PFSK-1 (cell line): ENCODE measurements at regions not wholly inside any gene's neighbourhood (a gene's known extent, or its start where the extent isn't known, plus 50 kb on each side); places are given as distances from the start of the nearest gene placed in this dataset.

Experiments used
- FOXP2 ChIP-seq: optimal IDR thresholded peaks from 2 replicates; pipeline ENCODE3; 2011; ENCODE audit warnings: borderline replicate concordance, control low read depth, inconsistent platforms; ENCODE audit not compliant: insufficient read depth; ENCODE audit errors: extremely low read length, extremely low read depth
- POLR2AphosphoS5 ChIP-seq: IDR thresholded peaks from 2 replicates; pipeline ENCODE4 v1.6.1; 2012; ENCODE audit warnings: low read depth, mild to moderate bottlenecking, control low read depth, low read length, moderate library complexity
- SIN3A ChIP-seq: IDR thresholded peaks from 2 replicates; pipeline ENCODE4 v1.6.1; 2012; ENCODE audit warnings: mild to moderate bottlenecking, low read length, moderate library complexity, borderline replicate concordance; ENCODE audit not compliant: insufficient read depth
- TAF1 ChIP-seq: IDR thresholded peaks from 2 replicates; pipeline ENCODE4 v1.6.1; 2012; ENCODE audit warnings: low read length, control low read depth, borderline replicate concordance; ENCODE audit not compliant: insufficient read depth
- TF ChIP-seq, protein P1 (sequence below), 2 experiments: IDR thresholded peaks; 2 replicates each; pipeline versions ENCODE4 v1.6.1 to v1.8.0; 2011 to 2012; ENCODE audit warnings: low read depth in 2 of 2, low read length in 2 of 2, control low read depth in 1 of 2, inconsistent platforms in 1 of 2, mild to moderate bottlenecking in 1 of 2, moderate library complexity in 1 of 2; ENCODE audit not compliant: insufficient read depth in 1 of 2

DNA sequence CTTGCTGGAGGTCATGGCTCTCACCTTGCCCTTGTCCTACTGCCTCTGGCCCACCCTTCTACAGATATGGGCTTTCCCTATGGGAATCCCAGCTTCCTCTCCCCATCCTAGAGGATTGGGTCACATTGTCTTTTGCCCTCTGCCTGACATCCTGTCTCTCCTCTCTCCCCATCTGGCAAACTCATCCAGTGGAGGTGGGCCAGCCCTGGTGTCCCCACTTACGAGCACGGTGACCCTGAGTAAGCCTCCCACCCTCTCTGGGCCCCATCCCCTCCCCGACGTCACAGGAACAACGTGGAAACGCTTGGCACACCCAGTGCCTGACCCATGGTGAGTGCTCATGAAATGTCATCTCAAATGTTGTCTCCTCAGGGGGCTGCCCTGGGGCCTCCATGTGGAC is 56.1 kb upstream of the ID3 start:
- TF ChIP-seq FOXP2 (no peak), POLR2AphosphoS5 (no peak), SIN3A (no peak), TAF1 (no peak)
- TF ChIP-seq, protein P1, sequence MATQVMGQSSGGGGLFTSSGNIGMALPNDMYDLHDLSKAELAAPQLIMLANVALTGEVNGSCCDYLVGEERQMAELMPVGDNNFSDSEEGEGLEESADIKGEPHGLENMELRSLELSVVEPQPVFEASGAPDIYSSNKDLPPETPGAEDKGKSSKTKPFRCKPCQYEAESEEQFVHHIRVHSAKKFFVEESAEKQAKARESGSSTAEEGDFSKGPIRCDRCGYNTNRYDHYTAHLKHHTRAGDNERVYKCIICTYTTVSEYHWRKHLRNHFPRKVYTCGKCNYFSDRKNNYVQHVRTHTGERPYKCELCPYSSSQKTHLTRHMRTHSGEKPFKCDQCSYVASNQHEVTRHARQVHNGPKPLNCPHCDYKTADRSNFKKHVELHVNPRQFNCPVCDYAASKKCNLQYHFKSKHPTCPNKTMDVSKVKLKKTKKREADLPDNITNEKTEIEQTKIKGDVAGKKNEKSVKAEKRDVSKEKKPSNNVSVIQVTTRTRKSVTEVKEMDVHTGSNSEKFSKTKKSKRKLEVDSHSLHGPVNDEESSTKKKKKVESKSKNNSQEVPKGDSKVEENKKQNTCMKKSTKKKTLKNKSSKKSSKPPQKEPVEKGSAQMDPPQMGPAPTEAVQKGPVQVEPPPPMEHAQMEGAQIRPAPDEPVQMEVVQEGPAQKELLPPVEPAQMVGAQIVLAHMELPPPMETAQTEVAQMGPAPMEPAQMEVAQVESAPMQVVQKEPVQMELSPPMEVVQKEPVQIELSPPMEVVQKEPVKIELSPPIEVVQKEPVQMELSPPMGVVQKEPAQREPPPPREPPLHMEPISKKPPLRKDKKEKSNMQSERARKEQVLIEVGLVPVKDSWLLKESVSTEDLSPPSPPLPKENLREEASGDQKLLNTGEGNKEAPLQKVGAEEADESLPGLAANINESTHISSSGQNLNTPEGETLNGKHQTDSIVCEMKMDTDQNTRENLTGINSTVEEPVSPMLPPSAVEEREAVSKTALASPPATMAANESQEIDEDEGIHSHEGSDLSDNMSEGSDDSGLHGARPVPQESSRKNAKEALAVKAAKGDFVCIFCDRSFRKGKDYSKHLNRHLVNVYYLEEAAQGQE (IDR thresholded peaks at IDR 0.05; ENCODE audit: insufficient read depth in 1 of 2, low read depth in 2 of 2, low read length in 2 of 2) = no peak

DNA sequence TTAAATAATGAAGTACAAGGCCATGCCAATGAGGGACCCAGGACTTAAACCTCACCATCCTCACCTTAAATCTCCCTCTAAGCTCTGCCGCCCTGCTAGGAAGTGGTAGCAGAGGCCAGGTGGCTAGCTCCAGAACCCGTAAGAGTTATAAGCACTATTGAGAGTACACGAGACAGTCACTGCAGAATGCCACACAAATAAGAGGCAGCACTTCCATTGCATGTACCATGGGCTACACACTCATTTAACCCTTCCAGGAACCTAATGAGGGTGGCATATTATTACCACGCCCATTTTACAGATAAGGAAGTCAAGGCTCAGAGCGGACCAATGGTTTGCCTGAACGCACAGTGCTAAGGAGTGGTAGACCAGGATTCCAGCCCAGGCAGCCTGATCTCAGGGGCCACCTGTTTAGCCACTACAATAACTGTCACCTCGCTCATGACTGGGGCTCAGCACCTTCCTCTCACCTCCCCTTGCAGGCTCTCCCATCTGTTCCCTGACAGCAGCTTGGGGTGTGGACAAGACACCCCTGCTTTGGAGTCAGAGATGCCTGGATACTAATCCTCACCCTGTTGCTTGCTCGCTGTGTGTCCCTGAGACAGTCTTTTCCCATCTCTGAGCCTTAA is 54.8 kb upstream of the ID3 start:
- TF ChIP-seq FOXP2 = no peak
- no peak for TF ChIP-seq TAF1
- TF ChIP-seq SIN3A = no peak
- TF ChIP-seq, protein P1 (IDR thresholded peaks at IDR 0.05; ENCODE audit: insufficient read depth in 1 of 2, low read depth in 2 of 2, low read length in 2 of 2) = no peak
- TF ChIP-seq POLR2AphosphoS5 = no peak

DNA sequence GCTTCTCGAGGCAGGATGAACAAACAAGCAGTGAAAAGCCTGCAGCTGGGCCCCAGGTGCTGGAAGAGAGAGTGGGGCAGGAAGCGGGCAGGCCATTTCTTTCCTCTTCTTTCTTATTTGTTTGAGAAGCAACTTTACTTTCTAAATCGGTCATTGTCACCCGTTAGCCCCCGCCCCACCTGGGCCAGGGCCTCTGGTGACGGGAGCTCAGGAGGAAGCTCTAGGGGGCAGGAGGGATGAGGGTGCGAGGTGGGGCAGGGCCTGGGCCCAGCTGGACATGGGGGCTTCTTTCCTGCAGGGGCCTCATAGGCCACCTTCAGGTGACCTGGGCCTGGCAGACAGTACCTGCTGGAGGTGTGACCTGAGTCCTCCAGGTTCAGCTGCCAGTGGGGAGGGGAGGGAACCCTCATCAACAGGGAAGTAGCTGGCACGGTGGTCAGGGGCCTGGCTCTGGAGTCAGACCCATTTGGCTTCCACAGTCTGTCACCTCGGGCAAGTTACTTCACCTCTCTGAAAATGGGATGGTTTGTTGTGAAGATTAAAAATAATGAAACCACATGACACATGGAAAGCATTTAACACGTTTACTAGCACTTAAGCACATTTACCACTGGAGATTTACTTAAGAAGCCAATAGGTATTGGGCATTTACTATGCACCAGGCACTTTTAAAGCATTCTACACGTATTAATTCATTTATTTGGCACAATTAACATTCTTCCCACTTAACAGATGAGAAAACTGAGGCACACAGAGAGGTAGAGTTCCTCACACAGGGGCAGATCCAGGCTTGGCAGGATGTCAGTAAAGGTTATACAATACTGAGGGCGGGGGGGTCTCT is 54.1 kb upstream of the ID3 start:
- no peak for TF ChIP-seq SIN3A
- TF ChIP-seq FOXP2 = no peak
- TF ChIP-seq POLR2AphosphoS5 = no peak
- TF ChIP-seq TAF1 = no peak
- TF ChIP-seq, protein P1 (IDR thresholded peaks at IDR 0.05; ENCODE audit: insufficient read depth in 1 of 2, low read depth in 2 of 2, low read length in 2 of 2) = no peak

DNA sequence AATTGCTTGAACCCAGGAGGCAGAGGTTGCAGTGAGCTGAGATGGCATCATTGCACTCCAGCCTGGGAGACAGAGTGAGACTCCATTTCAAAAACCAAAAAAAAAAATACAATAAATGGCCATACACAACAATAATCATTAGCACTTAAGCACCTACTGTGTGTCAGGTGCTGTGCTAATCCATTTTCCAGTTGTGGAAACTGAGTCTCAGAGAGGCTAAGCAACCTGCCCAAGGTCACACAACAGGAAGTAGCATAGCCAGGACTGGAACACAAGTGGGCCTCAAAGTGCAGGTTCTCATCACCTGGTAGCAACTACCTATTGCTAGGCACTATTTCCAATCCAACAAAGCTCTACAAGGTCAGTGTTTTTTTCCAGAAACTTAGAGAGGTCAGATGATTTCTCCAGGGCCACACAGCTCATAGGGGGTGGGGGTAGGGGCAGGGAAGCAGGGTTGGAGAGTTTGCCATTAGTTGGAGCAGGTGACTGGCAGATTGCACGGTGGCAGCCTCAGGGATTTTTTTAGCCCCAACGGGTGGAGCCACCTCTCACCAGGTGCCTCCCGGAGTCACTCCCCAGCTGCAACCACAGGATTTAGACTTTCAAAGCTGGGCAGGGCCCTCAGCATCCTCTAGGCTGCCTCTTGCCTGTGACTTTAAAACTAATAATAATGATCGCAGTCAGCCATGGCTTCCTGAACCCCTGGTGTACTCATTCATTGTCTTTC is 52.5 kb upstream of the ID3 start:
- TF ChIP-seq SIN3A (no peak), TAF1 (no peak), FOXP2 (no peak), POLR2AphosphoS5 (no peak)
- TF ChIP-seq, protein P1 (IDR thresholded peaks at IDR 0.05; ENCODE audit: insufficient read depth in 1 of 2, low read depth in 2 of 2, low read length in 2 of 2) = no peak
